Ovary (tissue), 3 donors: ENCODE measurements at regions not wholly inside any gene's neighbourhood (a gene's known extent, or its start where the extent isn't known, plus 50 kb on each side); places are given as distances from the start of the nearest gene placed in this dataset.

Source experiments
- POLR2A ChIP-seq: fragments of 450-650 bp; IDR thresholded peaks from one replicate; pipeline ENCODE4 v1.6.1; 2017; ENCODE audit warnings: antibody characterized with exemption, mild to moderate bottlenecking, moderate library complexity
- TF ChIP-seq, protein P1 (sequence below), 3 donors: fragments of 450-650 bp in 2 of 3; fragments of 200-600 bp in 1 of 3; IDR thresholded peaks; one replicate each; pipeline versions ENCODE4 v1.5.1 to v1.8.0; 2016 to 2022; ENCODE audit warnings: antibody characterized with exemption in 3 of 3, mild to moderate bottlenecking in 1 of 3
- donor health status: DM: no; HTN: no; CAD: no.

DNA sequence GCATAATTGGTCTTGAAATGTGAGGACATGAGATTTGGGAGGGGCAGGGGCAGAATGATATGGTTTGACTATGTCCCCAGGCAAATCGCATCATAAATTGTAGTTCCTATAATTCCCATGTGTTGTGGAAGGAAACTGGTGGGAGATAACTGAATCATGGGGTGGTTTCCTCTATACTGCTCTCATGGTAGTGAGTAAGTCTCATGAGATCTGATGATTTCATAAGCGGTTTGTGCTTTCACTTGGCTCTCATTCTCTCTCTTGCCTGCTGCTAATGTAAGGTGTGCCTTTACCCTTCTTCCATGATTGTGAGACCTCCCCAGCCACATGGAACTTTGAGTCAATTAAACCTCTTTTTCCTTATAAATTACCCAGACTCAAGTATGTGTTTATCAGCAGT, 2595.9 kb downstream of the PCDH7 start:
- TF ChIP-seq, protein P1, sequence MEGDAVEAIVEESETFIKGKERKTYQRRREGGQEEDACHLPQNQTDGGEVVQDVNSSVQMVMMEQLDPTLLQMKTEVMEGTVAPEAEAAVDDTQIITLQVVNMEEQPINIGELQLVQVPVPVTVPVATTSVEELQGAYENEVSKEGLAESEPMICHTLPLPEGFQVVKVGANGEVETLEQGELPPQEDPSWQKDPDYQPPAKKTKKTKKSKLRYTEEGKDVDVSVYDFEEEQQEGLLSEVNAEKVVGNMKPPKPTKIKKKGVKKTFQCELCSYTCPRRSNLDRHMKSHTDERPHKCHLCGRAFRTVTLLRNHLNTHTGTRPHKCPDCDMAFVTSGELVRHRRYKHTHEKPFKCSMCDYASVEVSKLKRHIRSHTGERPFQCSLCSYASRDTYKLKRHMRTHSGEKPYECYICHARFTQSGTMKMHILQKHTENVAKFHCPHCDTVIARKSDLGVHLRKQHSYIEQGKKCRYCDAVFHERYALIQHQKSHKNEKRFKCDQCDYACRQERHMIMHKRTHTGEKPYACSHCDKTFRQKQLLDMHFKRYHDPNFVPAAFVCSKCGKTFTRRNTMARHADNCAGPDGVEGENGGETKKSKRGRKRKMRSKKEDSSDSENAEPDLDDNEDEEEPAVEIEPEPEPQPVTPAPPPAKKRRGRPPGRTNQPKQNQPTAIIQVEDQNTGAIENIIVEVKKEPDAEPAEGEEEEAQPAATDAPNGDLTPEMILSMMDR (IDR thresholded peaks at IDR 0.05) = no peak
- no peak for TF ChIP-seq POLR2A
